ENCODE measurements at regions not wholly inside any gene's neighbourhood (a gene's known extent, or its start where the extent isn't known, plus 50 kb on each side); places are given as distances from the start of the nearest gene placed in this dataset.
A peak's percentile ranks its signal among the peaks of the same experiment; 100 is the strongest.

DNA sequence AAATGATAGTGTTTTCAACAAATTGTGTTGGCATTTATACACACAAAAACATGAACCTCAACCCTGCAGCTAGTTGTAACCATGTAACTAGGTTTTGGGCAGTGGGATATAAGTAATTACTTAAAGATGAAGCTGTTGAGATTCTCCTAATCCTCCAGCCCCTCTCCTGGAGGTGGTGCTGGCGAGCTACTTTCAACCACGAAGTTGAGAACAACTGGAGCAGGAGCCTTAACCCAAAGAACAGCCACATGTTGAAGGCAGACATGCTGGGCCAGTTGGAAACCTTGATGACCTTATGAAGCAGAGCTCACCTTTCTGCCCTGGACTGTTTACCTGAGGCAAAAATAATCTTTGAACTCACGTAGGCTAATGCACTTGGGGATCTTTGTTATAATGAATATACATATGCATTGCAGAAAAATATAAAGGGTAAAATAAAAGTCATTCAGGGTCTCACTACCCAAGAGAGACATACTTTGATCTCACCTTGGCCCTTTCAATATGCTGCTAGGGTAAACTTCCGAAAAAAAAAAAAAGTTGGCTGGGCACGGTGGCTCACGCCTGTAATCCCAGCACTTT, 89.6 kb upstream of the NPAS2 start:
- peak; percentile 66 for TF ChIP-seq CTCF (IDR thresholded peaks at IDR 0.05; ENCODE audit: insufficient read depth, low read length, poor library complexity, severe bottlenecking)
- DNase-seq (ENCODE audit: low read depth) = peak; percentile 32
- Histone ChIP-seq H3K4me3 (ENCODE audit: low read depth, low read length) (no peak overlapping the region), H3K27me3 (ENCODE audit: control insufficient read depth, insufficient read depth, low read length) (no peaks in the 10 kb centered on the region), H3K36me3 (ENCODE audit: control insufficient read depth, insufficient read depth, low read length) (no peaks in the 10 kb centered on the region)

DNA sequence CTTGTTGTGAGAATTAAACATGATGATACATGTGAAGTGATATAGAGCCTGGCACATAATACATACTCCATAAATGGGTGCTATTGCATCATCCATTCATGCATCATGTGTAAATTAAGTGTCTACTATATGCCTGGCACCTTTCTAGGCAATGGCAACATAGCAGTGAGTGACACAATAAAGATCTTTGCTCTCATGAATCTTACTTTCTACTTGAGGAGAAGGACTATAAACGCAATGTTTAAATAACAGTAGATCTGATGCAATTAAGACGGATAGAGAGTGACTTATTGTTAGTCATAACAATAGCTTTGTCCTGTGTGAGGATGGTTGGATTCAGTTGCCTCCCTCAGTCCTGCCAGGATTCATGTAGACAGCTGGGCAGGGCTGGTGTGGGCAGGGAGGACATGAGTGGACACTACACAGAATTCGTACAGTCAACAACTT, 88.4 kb upstream of the NPAS2 start:
- Histone ChIP-seq H3K4me3 (ENCODE audit: low read depth, low read length) (no peak overlapping the region), H3K27me3 (ENCODE audit: control insufficient read depth, insufficient read depth, low read length) (no peaks in the 10 kb centered on the region), H3K36me3 (ENCODE audit: control insufficient read depth, insufficient read depth, low read length) (no peaks in the 10 kb centered on the region)
- no peak for TF ChIP-seq CTCF (IDR thresholded peaks at IDR 0.05; ENCODE audit: insufficient read depth, low read length, poor library complexity, severe bottlenecking)
- DNase-seq (ENCODE audit: low read depth) = no peak

GRCh38 chr2:100733391-100734187, 86.3 kb upstream of the NPAS2 start:
- DNase-seq (ENCODE audit: low read depth) = no peak
- no peak for TF ChIP-seq CTCF (IDR thresholded peaks at IDR 0.05; ENCODE audit: insufficient read depth, low read length, poor library complexity, severe bottlenecking)
- H3K4me3 ChIP-seq (ENCODE audit: low read depth, low read length) = no peak overlapping the region
- no peaks in the 10 kb centered on the region for H3K36me3 ChIP-seq (ENCODE audit: control insufficient read depth, insufficient read depth, low read length)
- H3K27me3 ChIP-seq (ENCODE audit: control insufficient read depth, insufficient read depth, low read length) = no peaks in the 10 kb centered on the region

GRCh38 chr2:100736121-100736915, 83.6 kb upstream of the NPAS2 start:
- DNase-seq (ENCODE audit: low read depth) = no peak
- no peaks in the 10 kb centered on the region for H3K36me3 ChIP-seq (ENCODE audit: control insufficient read depth, insufficient read depth, low read length)
- TF ChIP-seq CTCF (IDR thresholded peaks at IDR 0.05; ENCODE audit: insufficient read depth, low read length, poor library complexity, severe bottlenecking) = no peak

GRCh38 chr2:100739735-100740432, 80.1 kb upstream of the NPAS2 start:
- DNase-seq (ENCODE audit: low read depth) = no peak
- Histone ChIP-seq H3K36me3 (ENCODE audit: control insufficient read depth, insufficient read depth, low read length) (no peaks in the 10 kb centered on the region), H3K27me3 (ENCODE audit: control insufficient read depth, insufficient read depth, low read length) (no peaks in the 10 kb centered on the region), H3K4me3 (ENCODE audit: low read depth, low read length) (no peak overlapping the region)
- no peak for TF ChIP-seq CTCF (IDR thresholded peaks at IDR 0.05; ENCODE audit: insufficient read depth, low read length, poor library complexity, severe bottlenecking)

More at GRCh38 chr2:100736121-100736915, 83.6 kb upstream of the NPAS2 start:
- no peaks in the 10 kb centered on the region for H3K27me3 ChIP-seq (ENCODE audit: control insufficient read depth, insufficient read depth, low read length)
- H3K4me3 ChIP-seq (ENCODE audit: low read depth, low read length) = no peak overlapping the region
